Kidney epithelial cell (primary cell): ENCODE measurements at regions not wholly inside any gene's neighbourhood (a gene's known extent, or its start where the extent isn't known, plus 50 kb on each side); places are given as distances from the start of the nearest gene placed in this dataset.

Experiments
- DNase-seq: peaks from one replicate; pipeline ENCODE4 v3.0.0-alpha.2; 2010; ENCODE audit warnings: low read depth
- H3K27me3 ChIP-seq: 2 replicates; pipeline ENCODE4 v1.6.0; 2011; ENCODE audit warnings: low read length; ENCODE audit not compliant: control insufficient read depth, insufficient read depth
- H3K36me3 ChIP-seq: 2 replicates; pipeline ENCODE4 v1.5.1; 2011; ENCODE audit warnings: low read length; ENCODE audit not compliant: control insufficient read depth, insufficient read depth
- H3K4me3 ChIP-seq: 2 replicates; pipeline ENCODE4 v1.5.1; 2011; ENCODE audit warnings: low read depth, mild to moderate bottlenecking, control low read depth, low read length
- CTCF ChIP-seq: IDR thresholded peaks from 2 replicates; pipeline ENCODE4 v1.5.1; 2011; ENCODE audit warnings: mild to moderate bottlenecking, moderate library complexity, low read length, control low read depth, inconsistent platforms; ENCODE audit not compliant: insufficient read depth, poor library complexity, severe bottlenecking

DNA sequence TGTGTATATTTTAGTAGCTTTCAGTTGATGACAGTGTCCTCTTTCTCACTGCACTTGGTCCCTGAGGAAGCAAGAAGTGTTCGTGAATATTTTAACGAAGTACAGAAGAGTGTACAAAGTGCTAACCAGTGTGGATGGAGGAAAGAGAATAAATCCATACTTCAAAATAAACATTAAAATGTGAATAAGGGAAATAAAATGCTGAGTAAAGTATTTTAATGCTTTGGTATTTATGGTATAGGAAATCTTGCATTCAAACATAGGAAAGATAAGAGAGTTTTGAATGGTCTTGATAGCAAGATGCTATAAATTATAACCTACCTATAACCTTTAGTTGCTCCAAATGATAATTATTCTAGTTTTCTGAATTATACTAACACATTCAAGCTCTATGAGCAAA lies 493.4 kb upstream of the EYS start:
- Histone ChIP-seq H3K36me3 (no peaks in the 10 kb centered on the region), H3K27me3 (no peaks in the 10 kb centered on the region), H3K4me3 (no peak overlapping the region)
- no peak for TF ChIP-seq CTCF
- DNase-seq, result no peak

GRCh38 chr6:66199171-66199570 lies 492.1 kb upstream of the EYS start:
- H3K36me3 ChIP-seq, result no peaks in the 10 kb centered on the region
- DNase-seq, result no peak
- no peaks in the 10 kb centered on the region for H3K27me3 ChIP-seq
- H3K4me3 ChIP-seq, result no peak overlapping the region
- TF ChIP-seq CTCF, result no peak

GRCh38 chr6:66198062-66198624 lies 491.1 kb upstream of the EYS start:
- no peak overlapping the region for H3K4me3 ChIP-seq
- no peak for DNase-seq
- no peak for TF ChIP-seq CTCF
- H3K36me3 ChIP-seq, result no peaks in the 10 kb centered on the region
- no peaks in the 10 kb centered on the region for H3K27me3 ChIP-seq

DNA sequence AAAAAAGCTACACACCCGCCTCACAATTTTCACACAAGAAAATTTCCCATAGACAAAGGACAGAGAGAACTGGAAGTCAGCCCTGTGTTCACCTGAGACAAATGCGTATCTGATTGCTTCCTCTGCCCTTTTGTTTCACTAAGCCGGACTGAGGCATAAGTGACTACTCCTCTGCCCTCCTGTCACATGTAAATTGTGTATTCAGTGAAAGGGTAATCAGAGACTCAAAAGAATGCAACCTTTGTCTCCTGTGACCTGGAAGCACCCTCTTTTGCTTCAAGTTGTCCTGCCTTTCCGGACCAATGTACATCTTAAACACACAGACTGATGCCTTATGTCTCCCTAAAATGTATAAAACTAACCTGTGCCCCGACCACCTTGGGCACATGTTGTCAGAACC lies 483.8 kb upstream of the EYS start:
- DNase-seq, result no peak
- H3K27me3 ChIP-seq, result no peaks in the 10 kb centered on the region
- no peaks in the 10 kb centered on the region for H3K36me3 ChIP-seq
- no peak overlapping the region for H3K4me3 ChIP-seq
- no peak for TF ChIP-seq CTCF

- no peak for DNase-seq
- H3K4me3 ChIP-seq, result no peak overlapping the region
- no peaks in the 10 kb centered on the region for H3K36me3 ChIP-seq
- no peak for TF ChIP-seq CTCF
- H3K27me3 ChIP-seq, result no peaks in the 10 kb centered on the region
Measured at GRCh38 chr6:66189915-66190314, 482.9 kb upstream of the EYS start.

GRCh38 chr6:66186756-66187155 lies 479.7 kb upstream of the EYS start:
- Histone ChIP-seq H3K4me3 (no peak overlapping the region), H3K27me3 (no peaks in the 10 kb centered on the region), H3K36me3 (no peaks in the 10 kb centered on the region)
- DNase-seq, result no peak
- no peak for TF ChIP-seq CTCF
